Upper lobe of left lung (tissue), 4 donors: ENCODE measurements at regions not wholly inside any gene's neighbourhood (a gene's known extent, or its start where the extent isn't known, plus 50 kb on each side); places are given as distances from the start of the nearest gene placed in this dataset.

Experiments
- EP300 ChIP-seq, 4 donors: sonication (generic); formaldehyde crosslinking; IDR thresholded peaks; one replicate each; pipeline ENCODE4 v1.5.1; 2017; ENCODE audit warnings: antibody characterized with exemption in 4 of 4, control low read depth in 2 of 4
- POLR2A ChIP-seq, 4 donors: fragments of 450-650 bp; IDR thresholded peaks; one replicate each; pipeline ENCODE4 v1.5.1; 2016 to 2017; ENCODE audit warnings: antibody characterized with exemption in 4 of 4, mild to moderate bottlenecking in 2 of 4
- POLR2AphosphoS5 ChIP-seq, 2 donors: sonication (generic); formaldehyde crosslinking; IDR thresholded peaks; one replicate each; pipeline ENCODE4 v1.5.1; 2017; ENCODE audit warnings: antibody characterized with exemption in 2 of 2
- TF ChIP-seq, protein P1 (sequence below), 6 experiments: fragments of 450-650 bp in 4 of 6; fragments of 200-600 bp in 2 of 6; sonication (generic) in 2 of 6; IDR thresholded peaks; one replicate each; pipeline ENCODE4 v1.5.1; 2016 to 2019; ENCODE audit warnings: antibody characterized with exemption in 6 of 6

DNA sequence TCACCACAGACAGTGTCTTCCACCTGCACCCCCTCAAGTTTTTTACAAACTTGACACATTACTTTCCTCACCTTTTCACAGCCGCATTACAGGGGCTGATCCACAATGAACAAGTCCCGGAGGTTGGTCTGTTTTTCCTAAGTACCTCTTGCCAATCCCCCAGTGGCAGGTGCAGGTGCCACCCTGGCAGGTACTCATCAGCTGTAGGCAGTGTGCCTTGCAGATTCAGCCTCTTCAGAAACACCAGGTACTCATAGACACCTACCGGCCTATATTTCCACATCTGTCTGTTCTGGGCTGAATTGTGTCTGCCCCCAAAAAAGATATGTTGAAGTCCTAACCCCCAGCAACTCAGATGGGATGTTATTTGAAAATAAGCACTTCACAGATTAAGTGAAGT lies 81.4 kb upstream of the CNIH3 start:
- TF ChIP-seq POLR2A (IDR thresholded peaks at IDR 0.05) (no peak), POLR2AphosphoS5 (IDR thresholded peaks at IDR 0.05) (no peak), EP300 (IDR thresholded peaks at IDR 0.05) (no peak)
- TF ChIP-seq, protein P1, sequence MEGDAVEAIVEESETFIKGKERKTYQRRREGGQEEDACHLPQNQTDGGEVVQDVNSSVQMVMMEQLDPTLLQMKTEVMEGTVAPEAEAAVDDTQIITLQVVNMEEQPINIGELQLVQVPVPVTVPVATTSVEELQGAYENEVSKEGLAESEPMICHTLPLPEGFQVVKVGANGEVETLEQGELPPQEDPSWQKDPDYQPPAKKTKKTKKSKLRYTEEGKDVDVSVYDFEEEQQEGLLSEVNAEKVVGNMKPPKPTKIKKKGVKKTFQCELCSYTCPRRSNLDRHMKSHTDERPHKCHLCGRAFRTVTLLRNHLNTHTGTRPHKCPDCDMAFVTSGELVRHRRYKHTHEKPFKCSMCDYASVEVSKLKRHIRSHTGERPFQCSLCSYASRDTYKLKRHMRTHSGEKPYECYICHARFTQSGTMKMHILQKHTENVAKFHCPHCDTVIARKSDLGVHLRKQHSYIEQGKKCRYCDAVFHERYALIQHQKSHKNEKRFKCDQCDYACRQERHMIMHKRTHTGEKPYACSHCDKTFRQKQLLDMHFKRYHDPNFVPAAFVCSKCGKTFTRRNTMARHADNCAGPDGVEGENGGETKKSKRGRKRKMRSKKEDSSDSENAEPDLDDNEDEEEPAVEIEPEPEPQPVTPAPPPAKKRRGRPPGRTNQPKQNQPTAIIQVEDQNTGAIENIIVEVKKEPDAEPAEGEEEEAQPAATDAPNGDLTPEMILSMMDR (IDR thresholded peaks at IDR 0.05): no peak
